HG03342 (cell line): ENCODE measurements at regions not wholly inside any gene's neighbourhood (a gene's known extent, or its start where the extent isn't known, plus 50 kb on each side); places are given as distances from the start of the nearest gene placed in this dataset.

Experiments used
- ATAC-seq: cut with Tn5 transposase; IDR thresholded peaks from one replicate; pipeline ENCODE4 v1.9.1; 2021; ENCODE audit warnings: mild to moderate bottlenecking, moderate library complexity; ENCODE audit not compliant: unreplicated experiment

- peak; percentile 92 for ATAC-seq
Observed at GRCh38 chr6:79777713-79778579, 146.8 kb downstream of the SH3BGRL2 start.

GRCh38 chr6:79776076-79776475 is 144.9 kb downstream of the SH3BGRL2 start:
- no peak for ATAC-seq

GRCh38 chr6:79775222-79775621 is 144.1 kb downstream of the SH3BGRL2 start:
- ATAC-seq: no peak

- no peak for ATAC-seq
Observed at GRCh38 chr6:79764747-79765146, 133.6 kb downstream of the SH3BGRL2 start.

- no peak for ATAC-seq
Observed at GRCh38 chr6:79763301-79763700, 132.2 kb downstream of the SH3BGRL2 start.

GRCh38 chr6:79762370-79762769 is 131.2 kb downstream of the SH3BGRL2 start:
- ATAC-seq: no peak

GRCh38 chr6:79756496-79756895 is 125.4 kb downstream of the SH3BGRL2 start:
- ATAC-seq: no peak

- no peak for ATAC-seq
Observed at GRCh38 chr6:79755967-79756366, 124.8 kb downstream of the SH3BGRL2 start.
